HG03135 (cell line): ENCODE measurements at regions not wholly inside any gene's neighbourhood (a gene's known extent, or its start where the extent isn't known, plus 50 kb on each side); places are given as distances from the start of the nearest gene placed in this dataset.

ENCODE experiments used
- ATAC-seq: cut with Tn5 transposase; IDR thresholded peaks from one replicate; pipeline ENCODE4 v1.9.1; 2021; ENCODE audit warnings: mild to moderate bottlenecking, moderate library complexity; ENCODE audit not compliant: unreplicated experiment

- ATAC-seq, result no peak
These were observed 164.7 kb downstream of the LTN1 start for GRCh38 chr21:28828021-28828420.

DNA sequence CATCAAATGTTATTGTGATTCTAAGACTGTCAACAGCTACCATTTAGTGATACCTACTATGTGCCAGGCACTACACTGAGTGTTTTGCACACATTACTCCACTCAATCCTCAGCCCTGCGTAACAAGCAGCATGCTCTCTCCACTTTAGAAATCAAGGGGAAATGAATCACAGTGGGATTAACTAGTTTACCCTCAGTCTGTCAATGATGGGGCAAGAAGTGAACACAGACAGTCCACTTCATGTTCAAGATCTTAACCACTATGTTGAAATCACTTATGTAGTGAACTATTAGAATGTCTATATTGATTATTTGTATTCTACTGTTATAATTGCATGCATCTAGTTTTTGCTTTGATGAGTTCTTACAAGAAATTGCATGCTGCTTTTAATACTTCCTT lies 165.3 kb downstream of the LTN1 start:
- ATAC-seq, result no peak

DNA sequence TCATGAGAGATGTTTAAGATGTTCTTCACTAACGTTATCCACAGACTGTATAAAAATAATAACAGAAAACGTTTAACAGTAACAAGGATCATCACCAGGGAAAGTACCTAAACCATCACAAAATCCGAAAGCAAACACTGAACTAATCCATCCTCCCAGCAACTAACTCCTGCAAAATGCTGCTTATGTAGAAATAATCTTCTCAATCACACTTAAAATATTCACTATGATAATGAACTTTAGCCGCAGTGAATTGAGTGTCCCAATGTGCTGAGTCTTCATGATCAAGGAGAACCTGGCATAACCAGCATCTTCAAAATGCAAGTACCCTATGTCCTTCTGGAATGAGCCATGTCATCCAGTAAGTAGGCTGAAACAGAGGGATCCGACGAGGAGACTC lies 166.1 kb downstream of the LTN1 start:
- ATAC-seq, result no peak

DNA sequence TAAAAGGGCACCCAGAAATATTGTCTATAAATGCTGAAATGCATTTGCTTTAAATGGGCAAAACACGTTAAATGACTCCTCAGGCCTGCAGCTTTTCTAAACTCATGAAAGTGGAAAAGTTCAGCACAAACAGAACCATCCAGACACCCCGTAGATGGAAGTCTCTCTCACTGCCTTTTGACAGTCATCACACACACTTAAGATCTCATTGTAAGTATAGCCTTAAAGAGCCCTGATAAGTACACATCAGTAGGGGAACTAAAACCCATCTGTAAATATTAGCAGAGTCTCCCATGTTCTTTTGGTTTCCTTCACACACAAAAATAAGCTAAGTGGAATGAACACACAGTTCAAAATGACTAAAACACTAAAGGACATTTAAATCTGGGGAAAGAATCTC lies 166.7 kb downstream of the LTN1 start:
- no peak for ATAC-seq

DNA sequence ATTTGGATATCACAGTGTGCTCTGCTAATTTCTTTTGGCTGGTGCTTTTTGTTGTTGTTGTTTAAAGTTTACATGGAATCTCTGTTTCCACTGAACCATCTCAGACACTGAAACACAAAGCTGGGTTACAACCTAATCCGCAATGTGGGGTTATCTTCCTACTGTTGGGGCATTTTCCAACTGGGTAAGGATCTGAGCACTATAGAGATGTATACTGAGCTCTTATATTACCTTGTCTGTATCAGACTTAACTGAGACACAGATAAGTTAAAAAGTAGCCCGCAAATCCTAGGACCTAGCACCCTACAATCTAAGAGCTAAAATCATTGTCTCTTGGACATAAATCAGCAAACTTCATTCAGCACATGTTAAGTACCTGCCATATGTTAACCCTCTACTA lies 169.2 kb downstream of the LTN1 start:
- no peak for ATAC-seq

GRCh38 chr21:28822486-28823335 lies 170.0 kb downstream of the LTN1 start:
- no peak for ATAC-seq

- no peak for ATAC-seq
These were observed 170.6 kb downstream of the LTN1 start for GRCh38 chr21:28822123-28822399.

DNA sequence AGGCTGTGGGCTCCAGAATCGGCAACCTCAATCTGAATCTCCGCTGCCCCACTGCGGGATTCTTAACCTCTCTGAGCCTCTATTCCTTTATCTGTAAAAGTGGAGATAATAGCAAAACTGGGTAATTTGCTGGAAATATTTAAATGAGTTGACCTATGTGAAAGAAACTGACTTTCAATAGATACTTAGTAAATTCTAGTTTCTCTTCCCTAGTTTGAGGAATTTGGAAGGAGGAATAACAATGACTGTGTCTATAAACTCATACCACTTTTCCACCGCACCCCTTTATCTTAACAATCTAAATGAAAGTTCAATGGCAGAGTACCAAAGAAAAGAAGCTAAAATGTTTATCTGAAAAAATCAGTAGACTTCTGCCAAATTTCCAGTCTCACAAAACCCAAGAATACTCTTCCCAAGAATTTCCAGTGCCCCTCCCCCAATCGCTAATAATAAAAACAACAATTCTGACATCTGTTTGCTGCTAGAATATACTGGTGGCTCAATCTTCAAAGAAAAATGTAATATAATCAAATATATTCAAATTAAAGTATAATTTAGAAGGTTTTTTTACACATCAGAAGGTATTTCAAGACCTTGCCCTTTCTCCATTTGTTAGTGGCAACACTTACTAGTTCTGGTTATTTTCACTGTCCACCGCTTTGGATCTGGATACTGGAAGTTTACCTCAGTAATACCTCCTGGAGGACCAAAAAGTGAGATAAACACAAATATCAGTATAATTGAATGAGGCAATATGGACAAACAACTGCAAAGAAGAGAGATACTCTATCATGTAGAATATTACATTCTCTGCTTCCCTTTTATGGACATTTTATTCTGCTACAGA lies 171.2 kb downstream of the LTN1 start:
- ATAC-seq, result no peak

- ATAC-seq, result no peak
These were observed 173.9 kb downstream of the LTN1 start for GRCh38 chr21:28818663-28819278.

GRCh38 chr21:28817871-28818270 lies 174.8 kb downstream of the LTN1 start:
- ATAC-seq, result no peak

DNA sequence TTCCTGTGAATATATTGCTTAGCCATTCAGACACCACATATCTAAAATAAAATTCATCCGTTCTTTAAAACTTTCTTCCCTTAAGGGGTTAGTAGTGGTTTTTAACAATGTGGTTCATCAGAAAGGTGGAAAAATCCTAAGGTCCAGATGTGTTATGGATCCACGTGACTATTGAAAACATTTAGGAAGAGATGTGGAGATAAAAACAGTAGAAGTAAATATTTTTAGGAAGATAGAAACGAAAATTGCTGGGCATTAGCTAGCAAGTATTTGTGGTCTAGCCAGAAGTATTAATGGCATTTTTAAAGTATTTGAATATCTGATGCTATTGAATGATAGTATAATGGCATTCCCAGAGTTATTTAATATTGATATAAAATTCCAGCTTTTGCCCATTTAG lies 180.8 kb downstream of the LTN1 start:
- no peak for ATAC-seq

- ATAC-seq, result no peak
These were observed 181.7 kb downstream of the LTN1 start for GRCh38 chr21:28810826-28811524.

DNA sequence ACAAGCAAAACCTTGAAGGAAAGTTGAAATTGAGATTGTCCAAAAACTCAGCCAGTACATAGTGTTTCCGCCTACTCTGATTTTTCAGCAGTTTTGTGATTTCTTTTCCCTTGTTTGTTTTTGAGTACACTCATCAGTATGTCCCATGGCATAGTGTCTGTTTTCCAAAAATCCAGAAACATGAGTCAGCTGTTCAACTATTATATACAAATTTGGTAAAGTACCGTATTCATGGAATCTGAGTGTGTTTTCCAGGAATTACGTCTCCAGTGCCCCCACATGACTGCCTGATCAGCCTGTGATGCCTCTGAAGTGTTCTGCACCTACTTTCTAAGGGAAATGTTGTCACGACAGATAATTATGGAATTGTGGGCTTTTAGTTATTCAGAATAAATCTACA lies 186.8 kb downstream of the LTN1 start:
- no peak for ATAC-seq

GRCh38 chr21:28804089-28804670 lies 188.5 kb downstream of the LTN1 start:
- no peak for ATAC-seq

DNA sequence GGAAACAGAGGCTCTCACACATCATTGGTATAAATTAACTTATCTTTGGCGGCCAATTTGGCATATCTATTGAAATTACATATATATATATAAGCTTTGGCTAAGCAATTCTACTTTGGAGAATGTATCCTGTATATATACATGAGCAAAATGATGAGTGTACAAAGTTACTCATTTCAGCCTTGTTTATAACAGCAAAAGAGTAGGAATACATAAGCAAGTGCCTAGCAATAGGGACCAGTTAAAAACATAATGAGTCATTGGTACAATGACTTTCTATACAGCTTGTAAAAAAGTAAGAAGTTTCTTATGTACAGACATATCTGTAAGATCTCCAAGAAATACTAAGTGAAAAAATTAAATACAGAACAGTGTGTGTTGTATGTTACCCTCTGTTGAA lies 190.8 kb downstream of the LTN1 start:
- no peak for ATAC-seq

DNA sequence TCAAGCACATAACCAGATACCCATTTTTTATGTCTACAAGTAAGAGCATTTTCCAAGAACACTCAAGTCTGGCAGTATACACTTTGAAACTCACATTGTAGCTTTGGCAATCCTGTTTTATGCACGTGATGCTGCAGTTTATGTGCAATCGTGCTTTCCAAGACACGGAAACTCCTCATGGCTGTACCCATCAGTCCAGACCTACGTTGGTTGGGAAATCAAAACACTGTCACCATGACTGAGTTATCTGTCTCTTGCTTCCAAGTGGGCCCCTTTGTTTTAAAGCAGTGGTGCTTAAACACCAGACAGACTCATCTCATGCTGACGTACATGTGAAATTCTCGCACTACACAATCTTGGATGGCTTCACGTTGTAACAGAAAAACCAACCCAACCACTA lies 192.8 kb downstream of the LTN1 start:
- no peak for ATAC-seq

GRCh38 chr21:28798798-28799197 lies 193.9 kb downstream of the LTN1 start:
- ATAC-seq, result no peak

GRCh38 chr21:28795251-28795650 lies 197.4 kb downstream of the LTN1 start:
- no peak for ATAC-seq

DNA sequence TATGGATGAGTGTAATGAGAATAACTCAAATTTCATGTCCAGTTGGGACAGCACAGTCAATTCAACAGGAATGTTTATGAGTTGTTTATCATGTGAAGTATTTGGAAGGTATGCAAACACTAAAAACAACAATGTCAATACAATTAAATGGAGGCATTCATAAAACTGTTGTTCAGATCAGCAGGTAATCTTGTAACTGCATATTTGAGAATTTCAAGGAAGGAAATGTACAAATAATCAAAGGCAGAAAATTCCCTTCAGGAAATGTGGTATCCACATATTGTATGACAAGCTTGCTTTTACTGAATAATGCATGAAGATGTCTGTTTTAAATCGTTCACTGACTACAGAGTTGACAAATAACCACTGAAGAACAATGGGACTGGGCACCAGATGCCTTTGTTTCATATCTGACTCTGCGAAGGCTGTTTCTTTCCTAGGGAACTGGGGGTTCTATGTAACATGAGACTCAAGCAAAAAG lies 198.3 kb downstream of the LTN1 start:
- no peak for ATAC-seq

DNA sequence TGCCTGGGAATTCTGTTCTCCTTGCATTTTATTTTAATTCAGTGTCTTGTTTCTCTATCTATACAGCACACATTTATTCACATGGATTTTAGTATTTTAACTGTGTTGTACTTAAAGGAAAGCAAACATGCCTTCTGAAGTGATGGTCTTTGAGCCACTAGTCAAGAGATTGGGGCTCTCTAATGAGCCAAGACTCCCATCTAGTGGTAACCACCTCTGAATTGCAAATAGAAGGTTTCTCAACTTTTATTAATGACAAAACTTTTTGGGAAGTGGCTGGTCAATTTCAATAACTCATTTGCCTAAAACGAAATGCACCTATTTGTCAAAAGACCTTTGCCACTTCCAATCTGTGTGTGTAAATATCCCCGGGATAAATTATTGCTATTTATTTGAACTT lies 199.6 kb downstream of the LTN1 start:
- no peak for ATAC-seq
